Duodenal mucosa (tissue), 2 donors: ENCODE measurements at regions not wholly inside any gene's neighbourhood (a gene's known extent, or its start where the extent isn't known, plus 50 kb on each side); places are given as distances from the start of the nearest gene placed in this dataset.

Source experiments
- H3K27ac ChIP-seq: one replicate; pipeline ENCODE4 v1.7.0; 2013; ENCODE audit warnings: low read depth, low read length
- H3K27me3 ChIP-seq, 2 donors: one replicate each; pipeline ENCODE4 v1.7.0; 2013; ENCODE audit warnings: low read length in 2 of 2, control low read depth in 1 of 2; ENCODE audit not compliant: insufficient read depth in 2 of 2, control insufficient read depth in 1 of 2
- H3K36me3 ChIP-seq, 2 donors: one replicate each; pipeline ENCODE4 v1.7.0; 2013; ENCODE audit warnings: low read length in 2 of 2, control low read depth in 1 of 2; ENCODE audit not compliant: insufficient read depth in 2 of 2, control insufficient read depth in 1 of 2
- H3K4me1 ChIP-seq, 2 donors: one replicate each; pipeline ENCODE4 v1.7.0; 2013; ENCODE audit warnings: low read length in 2 of 2, control low read depth in 1 of 2; ENCODE audit not compliant: insufficient read depth in 2 of 2, control insufficient read depth in 1 of 2
- H3K4me3 ChIP-seq, 2 donors: one replicate each; pipeline ENCODE4 v1.7.0; 2013; ENCODE audit warnings: low read length in 2 of 2, low read depth in 1 of 2
- H3K9ac ChIP-seq, 2 donors: one replicate each; pipeline ENCODE4 v1.7.0; 2013; ENCODE audit warnings: low read length in 2 of 2, low read depth in 1 of 2
- H3K9me3 ChIP-seq, 2 donors: one replicate each; pipeline ENCODE4 v1.7.0; 2013; ENCODE audit warnings: low read length in 2 of 2, control low read depth in 1 of 2; ENCODE audit not compliant: control insufficient read depth in 1 of 2

DNA sequence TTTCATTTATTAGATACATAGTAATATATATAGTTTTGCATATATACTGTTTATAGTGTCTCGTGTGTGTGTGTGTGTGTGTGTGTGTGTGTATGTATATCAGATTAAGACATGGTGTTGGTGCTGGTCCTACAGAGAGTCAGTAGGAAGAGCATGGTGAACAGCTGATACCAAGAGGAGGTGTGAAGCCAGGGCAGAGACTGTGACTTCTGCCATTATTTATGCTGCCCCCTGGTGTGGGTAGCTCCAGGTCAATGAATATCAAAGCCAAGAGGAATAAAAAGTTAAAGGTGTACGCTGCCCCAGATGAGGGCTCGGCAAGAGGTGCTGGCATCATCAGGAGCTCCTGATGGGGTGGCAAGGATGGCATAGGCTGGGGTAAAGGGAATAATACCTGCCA is 299.5 kb upstream of the RASGRP1 start:
- Histone ChIP-seq H3K9ac (no peak overlapping the region), H3K9me3 (no peaks in the 10 kb centered on the region), H3K4me1 (peaks cover 0 to 3% of the 10 kb centered on the region in 2 donors), H3K36me3 (no peaks in the 10 kb centered on the region), H3K27me3 (no peaks in the 10 kb centered on the region), H3K4me3 (no peak overlapping the region), H3K27ac (no peak overlapping the region)

DNA sequence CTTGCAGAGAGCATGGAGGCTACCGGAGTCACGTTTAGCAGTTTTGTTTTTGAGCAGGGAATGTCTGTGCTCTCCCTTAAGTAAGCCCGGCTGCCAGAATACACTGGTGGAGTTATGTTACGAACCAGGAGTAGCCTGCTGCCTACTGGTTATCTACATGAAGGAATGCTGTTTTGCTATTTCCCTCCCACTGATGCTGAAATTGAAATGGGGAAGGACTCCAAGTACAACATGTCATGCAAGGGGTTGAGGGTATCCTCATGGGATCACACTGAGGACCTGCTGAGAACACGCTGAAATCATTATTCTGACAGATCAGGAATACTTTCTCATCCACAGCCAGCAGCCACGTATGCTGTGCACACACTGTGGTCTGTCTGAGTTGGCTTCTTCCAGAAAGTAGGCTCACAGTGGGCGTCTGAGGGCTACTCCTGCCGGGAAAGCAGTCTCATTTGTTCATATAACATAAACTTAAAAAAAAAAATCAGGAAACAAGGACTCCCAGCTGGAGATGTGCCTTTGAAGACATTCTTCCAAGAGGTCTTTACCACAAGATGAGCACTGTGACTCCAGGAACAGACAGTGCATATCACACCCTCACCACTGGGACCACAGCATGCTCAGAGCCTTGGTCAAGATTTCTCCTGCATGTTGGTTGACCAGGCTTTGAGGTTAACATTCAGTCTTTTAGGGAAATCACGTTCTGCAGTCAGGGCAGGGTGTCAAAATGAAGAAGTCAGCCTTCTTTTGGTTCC is 300.4 kb upstream of the RASGRP1 start:
- Histone ChIP-seq H3K36me3 (no peaks in the 10 kb centered on the region), H3K27ac (no peak overlapping the region), H3K4me1 (peaks cover 0 to 3% of the 10 kb centered on the region in 2 donors), H3K9me3 (no peaks in the 10 kb centered on the region), H3K4me3 (no peak overlapping the region), H3K27me3 (no peaks in the 10 kb centered on the region), H3K9ac (no peak overlapping the region)

DNA sequence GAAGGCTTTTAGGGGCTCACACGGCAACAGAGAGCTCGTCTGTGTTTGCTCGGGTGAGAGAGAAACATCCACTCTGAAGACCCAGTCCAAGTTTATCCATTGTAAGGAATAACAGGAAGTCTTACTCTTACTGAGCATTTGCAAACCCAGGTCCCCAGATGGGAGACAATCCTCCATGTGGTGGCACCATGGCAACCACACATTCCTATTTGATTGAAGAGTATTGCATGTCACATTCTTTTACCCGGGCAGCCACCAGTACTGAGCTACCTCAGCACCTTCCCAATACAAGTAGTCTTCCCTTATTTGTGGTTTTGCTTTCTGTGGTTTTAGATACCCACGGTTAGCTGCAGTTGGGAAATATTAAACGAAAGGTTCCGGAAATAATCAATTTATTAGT is 302.9 kb upstream of the RASGRP1 start:
- Histone ChIP-seq H3K4me3 (no peak overlapping the region), H3K4me1 (peaks cover 0 to 3% of the 10 kb centered on the region in 2 donors), H3K27ac (no peak overlapping the region), H3K9ac (no peak overlapping the region), H3K27me3 (no peaks in the 10 kb centered on the region), H3K36me3 (no peaks in the 10 kb centered on the region), H3K9me3 (peaks cover 0 to 4% of the 10 kb centered on the region in 2 donors)

DNA sequence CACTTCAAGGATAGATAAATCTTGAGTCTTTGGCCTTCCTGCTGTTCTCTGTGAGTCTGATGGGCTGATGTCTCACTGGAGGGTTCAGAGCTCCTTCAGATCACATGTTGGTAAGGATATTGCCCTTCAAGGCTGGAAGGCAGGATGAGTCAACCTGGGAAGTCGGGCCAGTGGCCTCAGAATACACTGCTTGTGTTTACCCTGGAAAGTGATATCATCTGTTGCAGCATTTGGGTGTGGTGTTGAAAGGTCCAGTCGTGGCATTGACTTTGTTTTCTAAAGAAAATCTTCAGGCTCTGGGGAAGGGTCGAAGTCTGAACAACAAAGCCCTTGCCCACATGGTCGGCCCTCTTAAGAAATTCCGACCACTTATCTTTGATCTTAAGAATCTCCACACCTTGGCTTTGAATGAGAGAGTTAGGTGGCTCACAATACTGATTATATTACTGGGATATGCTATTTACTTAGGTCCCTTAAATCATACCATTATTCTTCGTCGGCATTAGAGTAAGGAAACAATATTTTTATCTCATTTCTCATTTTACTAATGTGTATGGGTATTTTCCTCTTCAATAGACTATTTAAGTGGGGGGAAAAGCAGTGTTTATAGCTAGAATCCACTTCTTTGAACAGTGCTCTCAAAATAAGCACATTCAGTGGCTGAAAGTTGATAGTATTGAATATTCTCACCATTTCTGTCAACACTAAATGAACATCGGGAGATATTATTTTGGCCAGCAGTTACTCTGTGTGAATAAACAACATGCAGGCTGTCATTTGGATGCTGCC is 303.9 kb upstream of the RASGRP1 start:
- Histone ChIP-seq H3K4me1 (peaks cover 0 to 3% of the 10 kb centered on the region in 2 donors), H3K4me3 (no peak overlapping the region), H3K36me3 (no peaks in the 10 kb centered on the region), H3K27ac (no peak overlapping the region), H3K9me3 (peaks cover 0 to 4% of the 10 kb centered on the region in 2 donors), H3K9ac (no peak overlapping the region), H3K27me3 (no peaks in the 10 kb centered on the region)

DNA sequence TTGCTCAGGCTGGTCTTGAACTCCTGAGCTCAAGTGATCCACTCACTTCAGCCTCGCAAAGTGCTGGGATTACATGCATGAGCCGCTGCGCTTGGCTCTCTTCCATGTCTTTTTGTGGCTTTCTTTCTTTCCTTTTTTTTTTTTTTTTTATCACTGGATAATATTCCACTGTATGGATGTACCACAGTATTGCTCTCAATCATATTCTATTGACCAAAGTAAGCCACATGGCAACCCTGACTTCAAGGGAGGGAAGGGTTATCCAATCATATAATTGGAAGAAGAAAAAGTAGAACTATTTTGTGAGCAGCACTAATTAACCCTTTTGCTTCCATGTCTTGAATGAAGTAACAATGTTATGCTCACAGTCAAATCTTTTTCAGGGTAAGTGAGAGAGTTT is 307.0 kb upstream of the RASGRP1 start:
- Histone ChIP-seq H3K36me3 (no peaks in the 10 kb centered on the region), H3K27me3 (no peaks in the 10 kb centered on the region), H3K4me1 (peaks cover 0 to 3% of the 10 kb centered on the region in 2 donors), H3K9ac (no peak overlapping the region), H3K27ac (no peak overlapping the region), H3K4me3 (no peak overlapping the region), H3K9me3 (peaks cover 0 to 4% of the 10 kb centered on the region in 2 donors)

DNA sequence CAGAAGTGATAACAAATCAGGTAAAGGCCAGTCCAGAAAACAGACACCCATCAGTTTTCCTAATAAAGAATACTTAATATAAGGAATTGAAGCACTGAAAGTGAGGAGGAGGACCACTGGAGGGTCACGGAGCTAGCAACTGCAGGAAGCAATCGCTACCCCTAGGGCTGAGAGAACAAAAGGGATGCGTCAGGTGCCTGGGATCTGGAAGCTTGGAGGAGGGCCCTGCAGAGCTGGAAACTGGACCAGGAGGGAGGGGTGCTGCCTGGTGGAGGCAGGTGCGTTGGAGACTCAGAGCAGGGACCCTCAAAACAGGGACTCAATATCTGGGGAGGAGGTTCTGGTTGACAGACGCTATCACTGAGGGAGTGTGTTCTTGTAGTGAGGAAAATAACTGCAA is 308.1 kb upstream of the RASGRP1 start:
- Histone ChIP-seq H3K27ac (no peak overlapping the region), H3K27me3 (no peaks in the 10 kb centered on the region), H3K4me3 (no peak overlapping the region), H3K36me3 (no peaks in the 10 kb centered on the region), H3K9me3 (peaks cover 0 to 4% of the 10 kb centered on the region in 2 donors), H3K4me1 (peaks cover 0 to 3% of the 10 kb centered on the region in 2 donors), H3K9ac (no peak overlapping the region)

DNA sequence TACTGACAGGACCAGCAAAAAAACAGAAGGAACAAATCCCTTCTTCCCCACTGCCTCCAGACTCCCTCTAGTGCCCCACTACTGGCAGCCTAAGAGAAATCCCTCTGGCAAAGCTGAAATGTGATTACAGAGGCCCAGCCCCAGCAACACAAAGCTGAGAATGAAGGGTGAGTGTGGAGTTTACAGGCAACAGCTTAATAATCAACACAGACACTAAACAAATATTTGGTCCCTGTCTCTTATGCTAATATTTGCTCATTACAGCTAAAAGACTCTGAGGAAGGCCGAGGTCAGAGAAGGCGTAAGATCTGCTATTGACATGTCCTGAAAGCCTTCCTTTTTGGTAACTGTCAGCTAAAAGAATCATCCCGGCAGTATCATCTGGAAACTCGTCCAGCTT is 308.5 kb upstream of the RASGRP1 start:
- Histone ChIP-seq H3K27ac (no peak overlapping the region), H3K9me3 (peaks cover 0 to 4% of the 10 kb centered on the region in 2 donors), H3K9ac (no peak overlapping the region), H3K4me3 (no peak overlapping the region), H3K36me3 (no peaks in the 10 kb centered on the region), H3K27me3 (no peaks in the 10 kb centered on the region), H3K4me1 (peaks cover 0 to 3% of the 10 kb centered on the region in 2 donors)

DNA sequence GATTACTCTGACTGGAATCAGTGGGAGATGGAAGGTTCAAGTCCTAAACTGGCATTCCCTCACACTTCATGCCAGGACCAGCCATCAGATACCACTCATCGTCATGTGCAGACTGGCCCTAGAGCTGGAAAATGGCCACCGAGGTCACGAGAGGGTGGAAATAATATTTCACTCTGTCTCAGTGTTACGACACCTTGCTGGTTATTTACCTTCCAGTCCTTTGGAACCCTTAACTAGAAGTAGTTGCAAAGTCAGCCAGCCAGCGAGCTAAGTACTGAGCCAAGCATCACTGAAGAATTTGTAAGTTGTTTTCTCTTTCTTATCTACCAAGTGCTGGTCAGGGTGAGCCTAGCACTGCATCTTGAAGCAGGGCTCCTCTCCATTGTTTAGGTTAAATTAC is 309.9 kb upstream of the RASGRP1 start:
- peaks cover 0 to 4% of the 10 kb centered on the region in 2 donors for H3K9me3 ChIP-seq
- H3K27ac ChIP-seq: no peak overlapping the region
- no peak overlapping the region for H3K4me3 ChIP-seq
- no peak overlapping the region for H3K9ac ChIP-seq
- no peaks in the 10 kb centered on the region for H3K4me1 ChIP-seq
- H3K36me3 ChIP-seq: no peaks in the 10 kb centered on the region
- H3K27me3 ChIP-seq: no peaks in the 10 kb centered on the region

DNA sequence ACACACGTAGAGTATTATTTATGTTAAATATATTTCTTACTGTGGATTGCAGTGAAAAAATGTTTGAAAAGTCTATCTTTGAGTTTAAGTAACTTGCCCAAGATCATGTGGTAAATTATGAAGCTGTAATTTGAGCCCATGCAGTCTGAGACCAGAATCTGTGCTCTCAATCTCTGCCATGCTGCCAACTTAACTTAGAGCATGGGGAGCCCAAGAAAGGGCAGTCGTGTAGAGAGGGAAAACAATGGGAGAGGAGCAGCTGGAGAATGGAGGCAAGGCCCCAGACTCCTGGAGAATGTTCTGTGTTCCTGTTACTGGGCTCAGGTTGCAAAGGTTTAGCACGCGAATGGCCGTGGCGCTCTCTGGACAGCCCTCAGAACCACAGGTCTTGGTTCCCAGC is 311.6 kb upstream of the RASGRP1 start:
- Histone ChIP-seq H3K9ac (no peak overlapping the region), H3K4me1 (no peaks in the 10 kb centered on the region), H3K9me3 (peaks cover 0 to 4% of the 10 kb centered on the region in 2 donors), H3K4me3 (no peak overlapping the region), H3K27ac (no peak overlapping the region), H3K36me3 (no peaks in the 10 kb centered on the region), H3K27me3 (no peaks in the 10 kb centered on the region)

DNA sequence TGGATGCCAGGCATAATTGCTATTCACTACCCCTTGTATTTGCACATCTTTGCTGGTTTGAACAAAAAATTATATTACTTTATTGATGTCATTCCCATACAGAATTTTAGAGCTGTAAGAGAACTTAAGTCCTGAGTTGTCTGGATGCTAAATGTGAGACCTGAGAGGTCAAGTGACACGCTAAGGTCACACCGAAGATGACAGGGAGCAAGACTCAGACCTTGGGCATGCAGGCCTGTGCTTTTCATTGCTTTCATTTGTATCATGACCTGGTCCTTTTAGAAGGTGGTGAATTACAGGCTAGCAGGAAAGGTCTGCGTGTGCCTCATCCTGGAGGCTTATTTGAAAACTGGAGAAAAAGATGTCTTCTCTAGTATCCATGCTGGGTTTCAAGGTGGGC is 312.0 kb upstream of the RASGRP1 start:
- no peaks in the 10 kb centered on the region for H3K27me3 ChIP-seq
- no peak overlapping the region for H3K4me3 ChIP-seq
- H3K4me1 ChIP-seq: no peaks in the 10 kb centered on the region
- H3K9ac ChIP-seq: no peak overlapping the region
- H3K9me3 ChIP-seq: peaks cover 0 to 4% of the 10 kb centered on the region in 2 donors
- no peaks in the 10 kb centered on the region for H3K36me3 ChIP-seq
- H3K27ac ChIP-seq: no peak overlapping the region
